ENCODE measurements at regions not wholly inside any gene's neighbourhood (a gene's known extent, or its start where the extent isn't known, plus 50 kb on each side); places are given as distances from the start of the nearest gene placed in this dataset.

DNA sequence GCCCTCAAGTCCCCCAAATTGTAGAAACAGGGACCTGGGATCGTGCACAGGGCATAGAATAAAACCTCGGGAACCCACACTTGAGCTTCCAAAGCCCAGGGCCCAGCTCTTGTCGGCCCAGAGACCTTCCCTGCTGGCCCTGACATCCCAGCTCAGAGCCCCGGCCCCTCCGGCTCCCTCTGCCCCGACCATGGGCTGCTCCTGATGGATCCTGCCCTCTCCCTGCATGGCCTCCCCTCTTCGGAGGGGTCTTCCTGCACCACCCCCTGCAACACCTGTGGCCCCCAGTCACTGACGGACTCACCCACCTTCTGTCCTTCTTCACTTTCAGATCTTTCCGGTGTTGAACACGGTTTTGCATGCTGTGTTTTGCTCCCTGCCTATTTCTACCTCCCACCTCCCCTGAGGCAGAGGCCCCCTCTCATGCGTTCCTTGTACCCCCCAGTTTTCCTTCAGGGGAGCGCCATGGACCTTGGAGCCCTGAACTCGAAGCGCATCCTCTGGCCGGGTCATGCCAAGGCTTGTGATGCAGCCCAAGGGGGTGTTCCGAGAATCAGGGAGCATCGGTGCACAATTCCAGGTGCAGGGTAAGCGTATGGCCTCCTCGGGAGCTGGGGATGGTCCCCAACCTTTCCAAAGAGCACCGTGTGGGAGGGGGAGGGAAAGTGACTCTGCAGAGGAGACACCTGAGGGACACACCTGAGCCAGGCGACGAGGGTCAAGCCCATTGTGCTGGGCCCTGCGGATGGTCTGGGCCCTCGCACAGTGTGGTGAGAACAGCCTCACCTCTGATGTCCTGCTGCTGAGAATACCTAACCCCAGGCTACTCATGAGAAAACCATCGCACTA lies 666.4 kb downstream of the BRD1 start:
- no peak for DNase-seq (ENCODE audit: low read depth in 2 of 3, low spot score in 2 of 3)

DNA sequence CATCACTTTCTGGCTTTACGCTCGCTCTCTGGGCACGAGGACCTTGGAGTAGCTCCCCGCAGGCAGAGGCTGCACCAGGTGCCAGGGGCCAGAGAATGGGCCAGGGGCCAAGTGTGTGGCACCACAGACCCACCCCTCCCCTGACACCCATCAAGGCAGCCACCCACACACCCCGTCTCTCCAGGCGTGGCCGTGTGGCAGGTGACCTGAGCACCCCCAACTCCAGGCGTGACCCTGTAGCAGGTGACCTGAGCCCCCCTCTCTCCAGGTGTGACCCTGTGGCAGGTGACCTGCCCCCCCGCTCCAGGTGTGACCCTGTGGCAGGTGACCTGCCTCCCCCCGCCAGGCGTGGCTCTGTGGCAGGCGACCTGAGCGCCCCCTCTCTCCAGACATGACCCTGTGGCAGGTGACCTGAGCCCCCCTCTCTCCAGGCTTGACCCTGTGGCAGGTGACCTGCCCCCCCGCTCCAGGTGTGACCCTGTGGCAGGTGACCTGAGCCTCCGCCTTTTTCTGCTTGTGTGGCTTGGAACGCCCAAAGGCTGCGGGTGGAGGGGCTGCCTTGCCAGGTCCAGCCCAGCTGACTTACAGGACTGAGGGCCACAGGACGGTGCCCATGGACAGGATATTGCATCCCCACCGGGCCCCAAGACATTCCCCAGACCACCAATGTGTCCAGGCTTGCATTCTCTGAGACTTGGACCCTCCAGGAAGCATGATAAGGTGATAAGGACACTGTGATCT lies 667.2 kb downstream of the BRD1 start:
- DNase-seq (ENCODE audit: low read depth in 2 of 3, low spot score in 2 of 3) = no peak

DNA sequence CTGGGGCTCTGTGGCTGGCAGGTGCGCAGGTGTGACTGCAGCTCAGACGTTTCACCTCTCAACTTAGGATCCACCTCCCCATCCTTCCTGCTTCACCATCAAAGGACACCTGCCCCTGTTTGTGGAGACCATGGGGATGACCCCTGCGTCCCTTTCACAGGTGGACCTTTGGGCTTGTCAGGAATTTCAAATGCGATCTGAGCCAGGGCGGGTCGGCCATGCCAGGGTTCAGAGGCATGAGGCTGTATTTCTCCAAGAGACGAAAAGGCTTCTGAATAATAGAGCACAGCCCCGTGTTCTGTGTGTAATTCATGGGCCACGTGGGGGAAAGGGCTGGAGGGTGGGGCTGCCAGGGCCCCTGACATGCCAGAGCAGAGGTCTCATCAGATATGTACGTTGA lies 668.0 kb downstream of the BRD1 start:
- no peak for DNase-seq (ENCODE audit: low read depth in 2 of 3, low spot score in 2 of 3)

DNA sequence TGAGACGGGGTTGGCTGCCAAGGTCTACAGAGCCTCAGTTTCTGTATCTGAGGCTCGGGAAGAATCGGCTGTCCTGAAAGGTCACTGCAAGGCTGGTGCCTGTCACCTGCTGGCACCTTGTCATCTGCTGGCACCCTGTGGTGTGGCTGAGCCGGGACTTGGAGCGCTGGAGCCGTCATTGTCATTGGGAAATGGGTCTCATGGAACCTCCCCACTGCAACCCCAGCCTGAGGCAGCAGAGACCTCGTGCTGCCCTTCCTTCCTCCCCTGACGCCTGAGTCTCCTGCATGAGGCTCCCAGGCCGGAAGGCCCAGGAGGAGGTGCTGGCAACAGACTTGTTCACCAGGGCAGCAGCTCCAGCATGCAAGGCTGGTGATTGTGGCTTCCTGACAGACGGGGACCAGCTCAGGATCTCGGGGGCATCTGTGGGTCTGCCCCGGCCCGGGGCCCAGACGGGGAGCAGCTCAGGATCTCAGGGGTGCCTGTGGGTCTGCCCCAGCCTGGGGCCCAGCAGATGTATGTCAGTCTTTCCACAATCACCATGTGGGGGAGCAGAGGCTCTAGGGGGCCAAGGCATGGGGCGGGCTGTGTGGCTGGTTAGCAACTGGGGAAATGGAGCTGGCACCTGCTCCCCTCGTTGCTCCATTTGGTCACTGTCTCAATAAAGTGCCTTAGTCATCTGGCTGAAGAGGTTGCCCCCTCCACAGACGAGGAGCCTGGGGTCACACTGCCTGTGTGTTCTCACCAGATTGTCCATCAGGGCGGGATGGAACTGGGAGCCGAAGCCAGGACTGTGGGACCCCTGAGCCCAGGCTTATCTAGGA lies 668.7 kb downstream of the BRD1 start:
- no peak for DNase-seq (ENCODE audit: low read depth in 2 of 3, low spot score in 2 of 3)

DNA sequence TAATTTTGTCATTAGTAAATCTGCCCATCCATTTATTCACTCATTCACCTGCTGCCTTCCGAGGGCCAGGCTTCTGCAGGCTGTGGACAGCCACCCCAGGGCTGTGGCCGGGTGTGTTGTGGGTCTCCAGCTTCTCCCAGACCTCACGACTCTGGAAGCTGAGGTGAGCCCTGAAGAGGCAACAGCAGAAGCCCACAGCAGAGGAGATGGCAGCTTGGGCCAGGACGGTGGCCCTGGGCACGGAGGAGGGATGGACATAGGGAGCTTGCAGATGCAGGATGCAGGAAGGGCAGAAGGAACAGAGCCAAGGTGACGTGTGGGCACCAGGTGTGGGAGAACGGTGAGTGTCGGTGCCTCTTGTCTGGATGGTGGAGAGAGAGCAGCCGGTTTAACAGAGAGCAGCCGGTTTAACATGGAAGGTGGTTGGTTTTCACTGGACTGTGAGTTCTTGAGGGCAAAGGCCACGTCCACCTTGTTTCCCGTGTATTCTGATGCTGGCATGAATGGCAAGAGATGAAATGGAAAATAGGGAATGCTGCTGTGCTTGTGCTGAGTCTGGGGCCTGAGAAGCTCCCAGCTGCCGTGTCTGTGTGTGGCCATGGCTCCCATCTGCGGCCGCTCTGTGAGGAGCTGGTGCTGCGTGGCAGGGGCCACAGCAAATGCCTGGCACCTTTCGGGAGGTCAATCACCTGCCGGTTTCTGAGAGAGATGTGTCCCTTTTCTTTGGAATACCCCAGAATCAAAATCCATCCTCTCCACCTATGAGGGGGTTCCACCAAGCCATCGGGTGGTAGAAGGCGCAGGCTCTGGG lies 669.9 kb downstream of the BRD1 start:
- no peak for DNase-seq (ENCODE audit: low read depth in 2 of 3, low spot score in 2 of 3)

DNA sequence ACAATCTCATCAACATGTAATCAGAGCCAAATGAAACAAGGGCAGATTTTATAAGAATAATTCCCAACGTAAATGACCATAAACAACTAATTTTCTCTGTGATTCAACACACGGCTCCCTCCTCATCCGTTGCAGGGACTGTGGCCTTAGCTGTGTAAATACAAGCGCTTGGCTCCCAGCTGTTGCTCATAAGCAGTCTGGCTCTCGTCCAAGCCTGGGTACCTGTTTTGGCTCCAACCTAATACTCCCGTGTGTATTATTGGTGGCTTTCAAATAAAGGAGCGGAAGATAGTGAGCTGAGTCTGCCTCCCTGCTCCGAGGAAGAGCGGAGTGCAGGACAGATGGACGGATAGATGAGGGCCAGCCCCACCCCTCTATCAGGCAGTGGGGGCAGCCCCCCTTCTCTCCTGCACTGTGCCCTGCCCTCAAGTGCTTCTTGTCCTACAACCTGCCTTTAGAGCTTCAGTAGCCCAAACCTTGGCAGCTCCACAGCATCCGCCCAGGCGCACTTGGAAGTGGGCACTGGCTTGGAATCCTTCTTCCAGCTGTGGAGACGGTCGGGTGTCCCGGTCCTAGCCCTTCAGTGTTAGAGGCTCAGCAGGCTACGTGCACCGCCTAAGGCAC lies 670.9 kb downstream of the BRD1 start:
- DNase-seq (ENCODE audit: low read depth in 2 of 3, low spot score in 2 of 3) = no peak

DNA sequence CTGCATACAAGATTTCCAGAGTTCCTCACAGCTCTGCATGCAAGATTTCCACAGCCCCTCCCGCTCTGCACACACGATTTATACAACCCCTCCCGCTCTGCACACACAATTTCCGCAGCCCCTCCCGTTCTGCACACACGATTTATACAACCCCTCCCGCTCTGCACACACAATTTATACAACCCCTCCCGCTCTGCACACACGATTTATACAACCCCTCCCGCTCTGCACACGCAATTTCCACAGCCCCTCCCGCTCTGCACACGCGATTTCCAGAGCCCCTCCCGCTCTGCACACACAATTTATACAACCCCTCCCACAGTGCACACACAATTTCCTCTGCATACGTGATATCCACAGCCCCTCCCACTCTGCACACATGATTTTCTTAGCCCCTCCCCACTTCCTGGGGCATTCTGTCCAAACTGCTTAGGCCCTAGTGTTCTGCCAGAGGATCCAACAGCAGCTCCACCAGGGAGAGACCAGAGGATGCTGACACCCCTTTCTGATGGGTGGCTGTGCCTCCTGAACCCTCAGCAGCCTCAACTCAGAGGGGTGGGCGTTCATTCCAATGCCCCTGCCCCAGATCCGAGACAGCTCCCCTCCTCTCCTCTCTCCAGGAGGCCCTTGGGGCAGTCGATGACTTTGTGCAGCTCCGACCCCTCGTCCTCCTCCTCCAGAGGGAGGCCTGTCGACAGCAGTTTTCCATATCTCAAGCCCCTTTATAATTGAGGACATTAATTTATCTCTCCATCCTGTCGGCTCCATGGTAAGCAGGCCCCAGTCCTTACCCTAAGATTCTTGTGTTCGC lies 671.7 kb downstream of the BRD1 start:
- no peak for DNase-seq (ENCODE audit: low read depth in 2 of 3, low spot score in 2 of 3)

DNA sequence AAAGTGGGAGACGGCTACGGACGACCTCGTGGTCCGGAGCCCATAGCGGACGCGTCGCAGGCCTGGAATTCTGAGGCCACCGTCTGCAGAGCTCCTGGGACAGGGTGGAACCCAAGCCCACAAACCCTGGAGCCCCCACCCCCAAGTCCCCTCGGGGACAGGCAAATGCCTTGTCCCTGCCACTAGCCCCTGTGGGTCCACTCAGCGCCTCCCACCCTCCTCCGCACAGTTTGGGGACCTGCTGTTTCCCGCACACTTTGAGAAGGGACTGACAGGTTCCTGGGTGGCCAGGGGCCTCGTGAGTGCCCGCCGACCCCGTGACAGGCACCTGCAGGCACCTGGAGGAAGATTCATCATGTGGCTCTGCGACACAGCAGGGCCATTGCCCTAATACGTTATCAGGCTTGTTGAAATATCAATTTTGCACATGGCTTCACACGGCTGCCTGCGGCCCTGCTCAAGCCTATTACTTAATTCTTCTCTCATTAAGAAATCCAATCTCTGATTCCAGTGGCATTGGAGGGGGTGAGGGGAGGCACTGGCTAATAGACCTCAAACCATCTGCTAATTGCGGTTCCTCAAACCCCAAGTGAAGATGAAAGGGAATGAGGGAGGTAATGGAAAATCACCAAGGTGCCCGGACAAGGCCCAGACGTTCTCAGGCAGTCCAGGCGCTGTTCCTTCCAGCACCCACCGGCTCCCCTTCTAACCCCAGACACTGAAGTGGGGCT lies 672.5 kb downstream of the BRD1 start:
- DNase-seq (ENCODE audit: low read depth in 2 of 3, low spot score in 2 of 3) = no peak

DNA sequence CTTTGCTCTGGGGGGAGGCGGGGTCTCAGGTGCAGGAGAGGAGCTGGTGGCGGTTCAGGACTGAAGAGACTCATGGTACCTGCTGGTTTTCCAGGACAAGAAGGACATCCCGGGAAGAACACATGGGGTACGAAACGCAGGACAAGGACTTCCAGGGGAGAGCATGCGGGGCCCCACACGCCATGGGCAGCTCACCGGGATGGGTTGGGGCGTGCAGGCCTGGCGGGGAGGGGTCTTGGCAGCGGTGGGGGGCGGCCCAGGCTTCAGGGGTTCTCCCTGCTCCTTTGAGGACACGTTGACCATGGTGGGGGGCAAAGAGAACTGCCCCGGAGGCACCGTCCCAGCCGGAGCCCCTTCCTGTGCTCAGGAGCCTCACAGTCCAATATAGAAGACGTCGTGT lies 673.2 kb downstream of the BRD1 start:
- DNase-seq (ENCODE audit: low read depth in 2 of 3, low spot score in 2 of 3) = no peak

DNA sequence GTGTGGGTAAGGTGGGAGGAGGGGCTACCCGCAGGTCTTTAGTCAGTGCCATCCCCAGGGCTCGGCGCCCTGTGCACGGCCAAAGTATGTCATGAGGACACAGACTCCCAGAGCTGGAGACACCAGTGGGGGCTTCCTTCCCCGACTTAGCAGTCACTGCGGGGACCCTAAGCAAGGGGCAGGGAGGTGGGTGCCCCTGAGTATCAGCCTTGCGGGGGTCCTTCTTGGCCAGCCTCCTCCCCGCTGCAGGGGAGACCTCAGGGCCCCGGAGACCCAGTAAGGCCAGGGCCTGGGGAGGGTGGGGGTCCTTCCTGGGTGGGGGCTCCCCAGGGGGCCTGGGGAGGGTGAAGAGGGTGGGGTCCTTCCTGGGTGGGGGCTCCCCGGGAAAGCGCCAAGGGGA lies 673.8 kb downstream of the BRD1 start:
- no peak for DNase-seq (ENCODE audit: low read depth in 2 of 3, low spot score in 2 of 3)

DNA sequence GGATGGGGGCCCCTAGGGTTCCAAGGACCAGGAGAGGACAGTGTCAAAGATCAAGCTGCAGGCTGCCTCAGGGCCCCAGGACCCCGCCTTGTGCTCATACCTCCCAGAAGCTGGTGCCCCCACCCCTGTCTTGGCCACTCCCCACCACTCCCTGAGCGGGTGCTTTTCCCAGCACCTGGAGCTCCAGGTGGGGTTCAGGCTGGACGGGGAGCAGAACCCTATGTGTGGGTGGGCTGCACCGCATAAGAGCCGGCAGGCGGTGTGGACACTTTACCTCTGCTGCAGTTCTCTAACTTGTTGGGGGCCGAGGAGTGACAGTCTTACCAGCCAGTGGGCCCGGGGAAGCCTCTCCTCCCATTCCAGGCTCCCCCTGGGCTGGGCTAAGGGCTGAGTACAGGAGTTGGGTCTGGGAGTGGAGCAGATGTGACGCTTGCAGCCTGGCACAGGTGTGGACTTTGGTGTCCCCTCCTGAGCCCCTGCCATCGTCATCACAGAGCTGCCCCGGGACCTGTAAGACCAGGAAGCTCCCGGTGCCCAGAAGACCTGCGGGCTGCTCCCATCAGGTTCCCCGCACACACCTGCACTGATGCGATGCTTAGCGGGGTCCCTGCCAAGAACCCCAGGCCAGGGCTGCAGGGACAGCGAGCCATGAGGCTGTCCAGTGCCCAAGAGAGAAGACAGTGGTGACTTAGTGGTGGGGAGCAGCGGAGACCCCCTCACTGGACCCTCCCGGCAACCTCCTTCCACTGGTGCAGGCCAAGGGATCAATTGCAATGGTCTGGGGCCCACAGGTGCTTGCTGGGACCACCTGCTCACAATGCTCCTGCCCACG lies 674.5 kb downstream of the BRD1 start:
- DNase-seq (ENCODE audit: low read depth in 2 of 3, low spot score in 2 of 3) = no peak

DNA sequence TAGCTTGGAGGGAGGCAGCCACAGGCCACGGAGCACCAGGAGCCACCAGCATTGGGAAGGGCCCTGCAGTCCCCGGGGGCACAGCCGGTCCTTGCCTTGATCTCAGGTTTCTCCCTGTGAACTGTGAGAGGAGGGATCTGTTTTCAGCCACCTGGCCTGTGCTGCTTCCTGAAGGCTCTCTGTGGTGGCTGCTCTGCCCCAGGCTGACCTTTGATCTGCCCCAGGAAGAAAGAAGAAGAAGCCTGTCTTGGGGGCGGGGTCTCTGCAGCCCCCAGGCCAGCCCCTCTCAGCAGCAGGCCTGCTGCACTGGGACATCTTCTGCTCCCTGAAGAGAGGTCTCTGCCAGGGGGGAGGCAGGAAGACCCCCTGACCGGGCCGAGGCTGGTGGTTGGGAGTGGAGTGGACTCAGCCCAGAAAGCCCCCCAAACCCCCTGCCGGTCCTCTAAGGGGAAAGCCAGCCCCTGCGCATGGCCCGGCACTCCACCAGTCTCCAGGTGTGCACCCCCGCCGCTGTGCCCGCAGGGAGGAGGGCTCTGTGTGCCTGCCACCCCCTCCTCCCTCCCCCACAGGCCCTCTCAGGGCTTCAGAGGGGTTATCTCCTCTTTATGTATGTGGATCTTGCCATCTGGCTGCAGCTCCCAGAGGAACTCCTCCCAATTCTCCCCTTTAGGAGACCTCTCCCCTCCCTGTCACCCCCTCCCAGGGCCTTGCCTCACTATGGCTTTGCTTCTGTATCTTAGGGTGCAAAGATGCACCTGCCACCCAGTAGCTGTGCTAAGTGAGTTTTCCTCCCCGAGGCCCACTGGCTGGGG lies 675.3 kb downstream of the BRD1 start:
- no peak for DNase-seq (ENCODE audit: low read depth in 2 of 3, low spot score in 2 of 3)

DNA sequence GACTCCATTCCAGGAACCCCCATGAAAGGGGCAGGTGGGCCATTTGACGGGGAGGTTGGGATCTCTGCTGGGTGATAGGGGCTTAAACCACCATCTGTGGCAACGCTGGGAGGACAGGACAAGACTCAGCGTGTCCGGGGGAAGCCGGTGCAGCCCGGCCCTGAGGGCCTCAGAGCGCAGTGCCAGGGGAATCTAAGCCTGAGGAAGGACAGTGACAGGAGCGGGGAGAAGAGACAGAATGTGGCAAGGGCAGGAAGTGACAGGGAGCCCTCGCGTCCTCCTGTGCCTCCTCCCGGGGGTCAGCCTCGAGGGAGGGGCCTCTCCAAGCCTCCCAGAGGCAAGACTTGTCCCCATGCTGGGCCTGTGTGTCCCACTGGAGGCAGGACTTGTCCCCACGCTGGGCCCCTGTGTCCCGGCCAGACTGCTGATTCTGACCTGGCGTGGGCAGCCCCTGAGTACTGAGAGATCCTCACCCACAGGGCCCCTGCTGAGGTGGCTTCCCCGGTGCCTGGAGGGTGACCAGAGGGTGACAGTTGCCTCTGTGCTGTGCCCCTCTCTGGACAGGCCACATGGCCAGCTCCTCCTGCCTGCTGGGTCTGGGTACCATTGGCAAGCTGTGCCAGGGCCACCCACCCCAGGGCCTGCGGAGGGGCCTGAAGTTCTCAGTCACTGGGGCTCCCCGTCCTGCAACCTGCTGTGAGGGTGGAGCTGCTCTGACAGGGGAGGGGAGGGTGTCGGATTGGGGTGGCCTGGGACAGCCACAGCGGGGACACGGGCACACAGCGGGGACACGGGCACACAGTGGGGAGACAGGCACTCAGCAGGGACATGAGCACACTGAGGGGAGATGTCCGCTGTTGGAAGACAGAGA lies 676.2 kb downstream of the BRD1 start:
- no peak for DNase-seq (ENCODE audit: low read depth in 2 of 3, low spot score in 2 of 3)

DNA sequence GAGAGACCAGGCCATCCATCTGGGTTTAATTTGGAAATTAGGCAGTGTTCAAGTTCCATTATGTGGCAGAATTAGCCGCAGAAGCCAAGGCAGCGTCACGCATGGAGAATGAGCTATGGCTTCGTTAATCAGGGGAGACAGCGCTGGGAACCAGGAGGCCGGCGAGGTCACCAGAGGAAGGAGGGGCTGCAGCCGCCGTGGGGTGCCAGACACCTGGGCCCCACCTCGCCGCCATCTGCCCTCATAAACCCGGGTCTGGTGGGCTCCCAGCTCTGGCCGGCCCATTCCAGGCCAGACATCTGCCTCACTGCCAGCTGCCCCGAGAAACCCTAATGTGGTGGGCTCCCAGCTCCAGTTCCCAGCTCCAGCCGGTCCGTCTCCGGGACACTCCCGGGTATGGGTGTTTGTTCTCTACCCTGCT lies 676.9 kb downstream of the BRD1 start:
- DNase-seq (ENCODE audit: low read depth in 2 of 3, low spot score in 2 of 3) = no peak

DNA sequence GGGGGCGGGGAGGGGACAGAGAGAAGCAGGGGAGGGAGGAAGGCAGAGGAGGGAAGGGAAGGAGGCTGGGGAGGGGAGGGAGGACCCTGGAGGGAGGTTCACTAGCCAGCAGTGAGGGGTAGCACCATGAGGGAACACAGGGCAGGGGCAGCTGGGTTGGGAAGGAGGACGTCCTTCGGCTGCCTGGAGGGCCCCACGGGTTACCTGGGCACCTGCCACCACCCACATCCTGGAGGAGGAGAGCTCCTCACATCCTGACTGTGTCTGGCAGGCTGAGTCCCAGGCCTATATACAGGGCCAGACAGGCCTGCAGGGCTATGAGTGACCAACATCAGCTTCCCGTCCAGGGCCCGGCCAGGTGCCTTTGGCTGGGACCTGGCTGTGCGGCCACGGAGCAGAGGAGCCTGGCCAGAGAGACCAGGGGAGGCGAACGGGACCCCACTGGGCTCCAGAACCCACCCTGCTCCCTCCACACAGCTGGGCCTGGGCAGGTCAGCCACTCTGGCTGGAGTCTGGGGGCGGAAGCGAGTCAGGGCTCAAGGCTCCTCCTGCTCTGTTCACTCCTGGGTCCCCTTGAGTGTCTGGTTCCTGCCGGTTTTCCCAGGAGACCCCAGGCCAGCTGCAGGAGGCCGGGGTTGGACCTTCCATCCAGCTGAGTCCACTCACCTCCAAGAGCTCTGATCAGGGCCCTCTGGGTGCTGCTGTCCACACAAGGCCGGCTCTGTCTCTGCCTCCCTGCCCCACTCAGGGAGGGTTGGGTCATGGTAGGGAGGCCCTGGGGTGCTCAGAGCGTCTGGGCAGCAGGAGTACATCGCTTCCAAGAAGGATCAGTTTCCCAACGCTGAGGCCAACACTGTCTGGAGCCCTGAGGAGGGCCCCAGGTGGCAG lies 677.7 kb downstream of the BRD1 start:
- no peak for DNase-seq (ENCODE audit: low read depth in 2 of 3, low spot score in 2 of 3)

All from hematopoietic multipotent progenitor cell (in vitro differentiated cells).